ENCODE measurements at regions not wholly inside any gene's neighbourhood (a gene's known extent, or its start where the extent isn't known, plus 50 kb on each side); places are given as distances from the start of the nearest gene placed in this dataset.

GRCh38 chrX:39677585-39677977, 420.2 kb downstream of the BCOR start:
- Histone ChIP-seq H3K36me3 (no peaks in the 10 kb centered on the region), H3K27me3 (no peaks in the 10 kb centered on the region), H3K27ac (no peak overlapping the region), H3K4me1 (no peaks in the 10 kb centered on the region), H3K9me3 (no peaks in the 10 kb centered on the region), H3K4me3 (no peak overlapping the region)
- 51% methylated on average over 3 of the region's 3 CpGs; no CpG with 5 or more reads in 1 of the 2 donors for WGBS, 2 donors (ENCODE audit: low coverage in 1 of 2)
- DNase-seq = no peak
- TF ChIP-seq POLR2A (IDR thresholded peaks at IDR 0.05) (no peak), EP300 (IDR thresholded peaks at IDR 0.05; ENCODE audit: low read depth) (no peak), POLR2AphosphoS5 (IDR thresholded peaks at IDR 0.05) (no peak), CTCF (IDR thresholded peaks at IDR 0.05) (no peak)
- intact Hi-C loops (cut with DNase I; ENCODE audit: low total_unique reads) (no loop called here), in situ Hi-C loops (cut with MboI; ENCODE audit: low pct_ligation_motif_present in 1 of 4, low pct_unique_long_range_greater_than_20kb in 1 of 4, low sequenced_read_pairs in 3 of 4) (no loop called here)

GRCh38 chrX:39677978-39678791, 419.6 kb downstream of the BCOR start:
- in situ Hi-C loops (cut with MboI; ENCODE audit: low pct_ligation_motif_present in 1 of 4, low pct_unique_long_range_greater_than_20kb in 1 of 4, low sequenced_read_pairs in 3 of 4) = no loop called here
- Histone ChIP-seq H3K9me3 (no peaks in the 10 kb centered on the region), H3K4me1 (no peaks in the 10 kb centered on the region), H3K36me3 (no peaks in the 10 kb centered on the region), H3K27ac (no peak overlapping the region), H3K4me3 (no peak overlapping the region), H3K27me3 (no peaks in the 10 kb centered on the region)
- 85% methylated on average over 19 of the region's 19 CpGs; no CpG with 5 or more reads in 1 of the 2 donors for whole genome bisulfite sequencing, 2 donors (ENCODE audit: low coverage in 1 of 2)
- no peak for TF ChIP-seq CTCF (IDR thresholded peaks at IDR 0.05)
- TF ChIP-seq POLR2AphosphoS5 (IDR thresholded peaks at IDR 0.05) = no peak
- TF ChIP-seq POLR2A (IDR thresholded peaks at IDR 0.05) = no peak
- TF ChIP-seq EP300 (IDR thresholded peaks at IDR 0.05; ENCODE audit: low read depth) = no peak
- intact Hi-C loops (cut with DNase I; ENCODE audit: low total_unique reads) = no loop called here
- DNase-seq = no peak

DNA sequence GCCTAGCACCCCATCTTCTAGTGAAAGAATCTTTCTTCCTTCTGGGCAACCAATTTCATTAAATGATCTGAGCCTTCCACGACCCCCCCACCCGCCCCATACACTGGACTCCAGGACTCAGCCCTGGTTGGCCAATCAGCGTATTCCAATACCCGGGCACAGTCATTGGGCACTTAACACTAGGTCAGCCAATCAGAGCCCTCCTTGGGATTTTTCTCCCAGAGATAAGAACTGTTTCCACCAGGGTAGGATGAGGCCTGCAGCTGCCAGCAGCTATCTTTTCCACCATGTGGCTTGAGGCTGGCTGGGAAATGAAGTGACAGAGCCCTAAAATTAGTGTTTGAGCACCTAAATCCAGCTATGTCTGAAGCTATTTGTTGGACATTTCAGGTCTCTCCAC, 418.8 kb downstream of the BCOR start:
- no peaks in the 10 kb centered on the region for H3K27me3 ChIP-seq
- no peaks in the 10 kb centered on the region for H3K9me3 ChIP-seq
- intact Hi-C loops (cut with DNase I; ENCODE audit: low total_unique reads) = no loop called here
- H3K4me3 ChIP-seq = no peak overlapping the region
- in situ Hi-C loops (cut with MboI; ENCODE audit: low pct_ligation_motif_present in 1 of 4, low pct_unique_long_range_greater_than_20kb in 1 of 4, low sequenced_read_pairs in 3 of 4) = no loop called here
- H3K36me3 ChIP-seq = no peaks in the 10 kb centered on the region
- no peak for TF ChIP-seq POLR2AphosphoS5 (IDR thresholded peaks at IDR 0.05)
- no peak for TF ChIP-seq EP300 (IDR thresholded peaks at IDR 0.05; ENCODE audit: low read depth)
- no peak for TF ChIP-seq CTCF (IDR thresholded peaks at IDR 0.05)
- TF ChIP-seq POLR2A (IDR thresholded peaks at IDR 0.05) = no peak
- WGBS, 2 donors (ENCODE audit: low coverage in 1 of 2) = 90% methylated on average over 4 of the region's 4 CpGs; no CpG with 5 or more reads in 1 of the 2 donors
- H3K4me1 ChIP-seq = no peaks in the 10 kb centered on the region
- H3K27ac ChIP-seq = no peak overlapping the region
- DNase-seq = no peak

- H3K27ac ChIP-seq = no peak overlapping the region
- 88% methylated on average over 8 of the region's 8 CpGs; no CpG with 5 or more reads in 1 of the 2 donors for WGBS, 2 donors (ENCODE audit: low coverage in 1 of 2)
- DNase-seq = no peak
- no peaks in the 10 kb centered on the region for H3K9me3 ChIP-seq
- H3K36me3 ChIP-seq = no peaks in the 10 kb centered on the region
- no peaks in the 10 kb centered on the region for H3K27me3 ChIP-seq
- H3K4me3 ChIP-seq = no peak overlapping the region
- in situ Hi-C loops (cut with MboI; ENCODE audit: low pct_ligation_motif_present in 1 of 4, low pct_unique_long_range_greater_than_20kb in 1 of 4, low sequenced_read_pairs in 3 of 4) = no loop called here
- no peaks in the 10 kb centered on the region for H3K4me1 ChIP-seq
- TF ChIP-seq EP300 (IDR thresholded peaks at IDR 0.05; ENCODE audit: low read depth) (no peak), CTCF (IDR thresholded peaks at IDR 0.05) (no peak), POLR2AphosphoS5 (IDR thresholded peaks at IDR 0.05) (no peak), POLR2A (IDR thresholded peaks at IDR 0.05) (no peak)
- intact Hi-C loops (cut with DNase I; ENCODE audit: low total_unique reads) = no loop called here
These were observed 418.1 kb downstream of the BCOR start for GRCh38 chrX:39679497-39680157.

Measured in transverse colon (tissue), 4 donors.